Mammary epithelial cell (primary cell): ENCODE measurements at regions not wholly inside any gene's neighbourhood (a gene's known extent, or its start where the extent isn't known, plus 50 kb on each side); places are given as distances from the start of the nearest gene placed in this dataset.

Source experiments
- CTCF ChIP-seq, 2 donors: IDR thresholded peaks in 1 of 2; conservative IDR thresholded peaks in 1 of 2; 2 replicates each; pipeline ENCODE4 v1.5.1; 2011 to 2012; ENCODE audit warnings: inconsistent platforms in 2 of 2, low read length in 2 of 2, mild to moderate bottlenecking in 2 of 2, control low read depth in 1 of 2, low read depth in 1 of 2; ENCODE audit not compliant: insufficient read depth in 1 of 2; ENCODE audit errors: extremely low read depth in 1 of 2
- EZH2 ChIP-seq: IDR thresholded peaks from 2 replicates; pipeline ENCODE4 v1.6.1; 2012; ENCODE audit warnings: low read length, inconsistent platforms, borderline replicate concordance

GRCh38 chr7:54345746-54346145 lies 196.4 kb upstream of the VSTM2A start:
- no peak for TF ChIP-seq CTCF (conservative IDR thresholded peaks at IDR 0.05 in 1 of 2, IDR thresholded peaks at IDR 0.05 in 1 of 2; ENCODE audit: extremely low read depth in 1 of 2, insufficient read depth in 1 of 2, low read depth in 1 of 2, low read length in 2 of 2)
- TF ChIP-seq EZH2, result no peak
